RWPE2 (cell line): ENCODE measurements at regions not wholly inside any gene's neighbourhood (a gene's known extent, or its start where the extent isn't known, plus 50 kb on each side); places are given as distances from the start of the nearest gene placed in this dataset.
A peak's percentile ranks its signal among the peaks of the same experiment; 100 is the strongest.

Experiments used
- ATAC-seq: fragments of 200-7000 bp; cut with Tn5 transposase; 3 replicates; pipeline ENCODE4 v1.9.1; 2021; ENCODE audit warnings: low read depth
- DNase-seq: peaks from one replicate; pipeline ENCODE4 v3.0.0-alpha.2; 2020; ENCODE audit warnings: low spot score
- H3K27ac ChIP-seq: fragments of 450-650 bp; 2 replicates; pipeline ENCODE4 v1.5.1; 2017; ENCODE audit warnings: mild to moderate bottlenecking; ENCODE audit not compliant: poor library complexity, severe bottlenecking
- H3K27me3 ChIP-seq: fragments of 250-450 bp; sonication (Bioruptor Pico); 2 replicates; pipeline ENCODE4 v1.5.1; 2021; ENCODE audit warnings: mild to moderate bottlenecking, moderate library complexity; ENCODE audit not compliant: insufficient read depth, poor library complexity, severe bottlenecking
- H3K36me3 ChIP-seq: fragments of 250-450 bp; sonication (Bioruptor Pico); 2 replicates; pipeline ENCODE4 v1.5.1; 2020; ENCODE audit warnings: low read depth, mild to moderate bottlenecking, moderate library complexity
- H3K4me1 ChIP-seq: fragments of 250-450 bp; sonication (Bioruptor Pico); 2 replicates; pipeline ENCODE4 v1.5.1; 2021; ENCODE audit warnings: mild to moderate bottlenecking, moderate library complexity; ENCODE audit not compliant: insufficient read depth, poor library complexity, severe bottlenecking
- H3K4me3 ChIP-seq: fragments of 250-450 bp; sonication (Bioruptor Pico); 2 replicates; pipeline ENCODE4 v1.5.1; 2021; ENCODE audit warnings: mild to moderate bottlenecking, moderate library complexity; ENCODE audit not compliant: severe bottlenecking
- H3K9me3 ChIP-seq: fragments of 250-450 bp; sonication (Bioruptor Pico); 2 replicates; pipeline ENCODE4 v1.5.1; 2021; ENCODE audit warnings: mild to moderate bottlenecking, moderate library complexity; ENCODE audit not compliant: severe bottlenecking
- CTCF ChIP-seq: fragments of 450-650 bp; IDR thresholded peaks from one replicate; pipeline ENCODE4 v1.5.1; 2017; ENCODE audit warnings: mild to moderate bottlenecking, moderate library complexity; ENCODE audit not compliant: poor library complexity, severe bottlenecking

- ATAC-seq (peak; percentile 81), DNase-seq (no peak)
- TF ChIP-seq CTCF, result no peak
- no peaks in the 10 kb centered on the region for H3K36me3 ChIP-seq
- no peak overlapping the region for H3K4me3 ChIP-seq
- H3K27me3 ChIP-seq, result no peaks in the 10 kb centered on the region
- H3K27ac ChIP-seq, result peak overlapping the region; percentile 22
- H3K4me1 ChIP-seq, result peaks cover 7% of the 10 kb centered on the region
- no peaks in the 10 kb centered on the region for H3K9me3 ChIP-seq
Measured at GRCh38 chr7:17546592-17546991, 248.1 kb downstream of the AHR start.

GRCh38 chr7:17548014-17548653 is 249.7 kb downstream of the AHR start:
- no peak for TF ChIP-seq CTCF
- H3K4me1 ChIP-seq, result peaks cover 7% of the 10 kb centered on the region
- no peaks in the 10 kb centered on the region for H3K27me3 ChIP-seq
- no peak overlapping the region for H3K27ac ChIP-seq
- no peak for ATAC-seq
- H3K36me3 ChIP-seq, result no peaks in the 10 kb centered on the region
- peaks cover 2% of the 10 kb centered on the region for H3K9me3 ChIP-seq
- no peak overlapping the region for H3K4me3 ChIP-seq
- no peak for DNase-seq

- Histone ChIP-seq H3K27ac (no peak overlapping the region), H3K9me3 (peaks cover 2% of the 10 kb centered on the region), H3K36me3 (no peaks in the 10 kb centered on the region), H3K4me3 (no peak overlapping the region), H3K27me3 (no peaks in the 10 kb centered on the region), H3K4me1 (peaks cover 7% of the 10 kb centered on the region)
- ATAC-seq (no peak), DNase-seq (no peak)
- TF ChIP-seq CTCF, result no peak
Measured at GRCh38 chr7:17549406-17549805, 251.0 kb downstream of the AHR start.

- H3K27me3 ChIP-seq, result no peaks in the 10 kb centered on the region
- TF ChIP-seq CTCF, result no peak
- ATAC-seq (no peak), DNase-seq (no peak)
- no peak overlapping the region for H3K4me3 ChIP-seq
- peaks cover 8% of the 10 kb centered on the region for H3K4me1 ChIP-seq
- no peak overlapping the region for H3K27ac ChIP-seq
- H3K9me3 ChIP-seq, result peaks cover 2% of the 10 kb centered on the region
- H3K36me3 ChIP-seq, result no peaks in the 10 kb centered on the region
Measured at GRCh38 chr7:17552373-17552772, 253.9 kb downstream of the AHR start.

- no peaks in the 10 kb centered on the region for H3K27me3 ChIP-seq
- TF ChIP-seq CTCF, result no peak
- no peak for ATAC-seq
- H3K36me3 ChIP-seq, result no peaks in the 10 kb centered on the region
- H3K9me3 ChIP-seq, result peaks cover 2% of the 10 kb centered on the region
- no peak overlapping the region for H3K4me3 ChIP-seq
- no peak overlapping the region for H3K27ac ChIP-seq
- peaks cover 14% of the 10 kb centered on the region for H3K4me1 ChIP-seq
- no peak for DNase-seq
Measured at GRCh38 chr7:17552952-17553351, 254.5 kb downstream of the AHR start.
